CD14-positive monocyte (primary cell): ENCODE measurements at regions not wholly inside any gene's neighbourhood (a gene's known extent, or its start where the extent isn't known, plus 50 kb on each side); places are given as distances from the start of the nearest gene placed in this dataset.

Experiments used
- DNase-seq, 3 donors: peaks; one replicate each; pipeline ENCODE4 v3.0.0-alpha.2; 2011 to 2022
- H2AFZ ChIP-seq: 2 replicates; pipeline ENCODE4 v1.6.0; 2012; ENCODE audit warnings: mild to moderate bottlenecking, low read depth, low read length, inconsistent platforms; ENCODE audit not compliant: insufficient read depth, poor library complexity, severe bottlenecking
- H3K27ac ChIP-seq, 2 donors: 1 replicate in 1 of 2; 2 replicates in 1 of 2; pipeline ENCODE4 v1.5.1; 2012 to 2013; ENCODE audit warnings: low read length in 2 of 2, control low read depth in 1 of 2, inconsistent platforms in 1 of 2, low read depth in 1 of 2, mild to moderate bottlenecking in 1 of 2
- H3K27me3 ChIP-seq, 2 donors: one replicate each; pipeline versions ENCODE4 v1.6.0 to v1.6.1; 2011 to 2013; ENCODE audit warnings: low read length in 2 of 2; ENCODE audit not compliant: control insufficient read depth in 2 of 2, insufficient read depth in 2 of 2
- H3K36me3 ChIP-seq, 2 donors: replicated peaks in 1 of 2; 1 replicate in 1 of 2; 2 replicates in 1 of 2; pipeline versions ENCODE4 v1.5.1 to v1.6.1; 2012 to 2013; ENCODE audit warnings: low read length in 2 of 2, control low read depth in 1 of 2, inconsistent platforms in 1 of 2, mild to moderate bottlenecking in 1 of 2; ENCODE audit not compliant: insufficient read depth in 2 of 2, control insufficient read depth in 1 of 2
- H3K4me1 ChIP-seq, 2 donors: 1 replicate in 1 of 2; 2 replicates in 1 of 2; pipeline versions ENCODE4 v1.5.1 to v1.6.1; 2012 to 2013; ENCODE audit warnings: low read length in 2 of 2, control low read depth in 1 of 2, inconsistent platforms in 1 of 2, mild to moderate bottlenecking in 1 of 2, moderate library complexity in 1 of 2; ENCODE audit not compliant: insufficient read depth in 2 of 2, control insufficient read depth in 1 of 2
- H3K4me2 ChIP-seq: replicated peaks from 2 replicates; pipeline ENCODE3; 2012; ENCODE audit warnings: low read length, moderate library complexity, mild to moderate bottlenecking; ENCODE audit not compliant: poor library complexity, severe bottlenecking; ENCODE audit errors: extremely low read depth
- H3K4me3 ChIP-seq, 3 experiments: fragments of 200-600 bp in 1 of 3; sonication (generic) in 1 of 3; replicated peaks in 1 of 3; 1 replicate in 2 of 3; 2 replicates in 1 of 3; pipeline ENCODE4 v1.5.1; 2011 to 2013; ENCODE audit warnings: low read length in 3 of 3, mild to moderate bottlenecking in 3 of 3, control low read depth in 2 of 3, low read depth in 2 of 3, inconsistent platforms in 1 of 3, moderate library complexity in 1 of 3
- H3K79me2 ChIP-seq: 2 replicates; pipeline ENCODE4 v1.6.0; 2012; ENCODE audit warnings: mild to moderate bottlenecking, control low read depth, inconsistent platforms, low read length, moderate library complexity; ENCODE audit not compliant: insufficient read depth
- H3K9ac ChIP-seq: 2 replicates; pipeline ENCODE4 v1.6.0; 2017; ENCODE audit warnings: low read length, mild to moderate bottlenecking; ENCODE audit not compliant: insufficient read depth, poor library complexity, severe bottlenecking
- H3K9me3 ChIP-seq, 2 donors: replicated peaks in 1 of 2; 1 replicate in 1 of 2; 2 replicates in 1 of 2; pipeline versions ENCODE4 v1.5.1 to v1.6.1; 2012 to 2013; ENCODE audit warnings: low read length in 2 of 2, control low read depth in 1 of 2; ENCODE audit not compliant: control insufficient read depth in 1 of 2, insufficient read depth in 1 of 2
- H4K20me1 ChIP-seq: 2 replicates; pipeline ENCODE4 v1.6.0; 2012; ENCODE audit warnings: mild to moderate bottlenecking, low read length, control low read depth, moderate library complexity; ENCODE audit not compliant: insufficient read depth
- H3K27ac Mint-ChIP-seq, 7 donors: one replicate each; pipeline ENCODE4 v1.8.0; 2020; ENCODE audit warnings: mild to moderate bottlenecking in 7 of 7, mixed read lengths in 7 of 7, moderate library complexity in 6 of 7, inconsistent platforms in 2 of 7
- H3K27me3 Mint-ChIP-seq, 3 donors: one replicate each; pipeline ENCODE4 v1.8.0; 2021 to 2022; ENCODE audit warnings: low read depth in 3 of 3, mild to moderate bottlenecking in 3 of 3, mixed read lengths in 3 of 3, moderate library complexity in 3 of 3, inconsistent platforms in 1 of 3
- H3K36me3 Mint-ChIP-seq, 2 donors: one replicate each; pipeline ENCODE4 v1.8.0; 2020; ENCODE audit warnings: mixed read lengths in 2 of 2, inconsistent platforms in 1 of 2, mild to moderate bottlenecking in 1 of 2
- H3K4me1 Mint-ChIP-seq: one replicate; pipeline ENCODE4 v1.8.0; 2020; ENCODE audit warnings: mild to moderate bottlenecking, mixed read lengths
- H3K4me3 Mint-ChIP-seq, 2 donors: one replicate each; pipeline ENCODE4 v1.8.0; 2020; ENCODE audit warnings: mild to moderate bottlenecking in 2 of 2, mixed read lengths in 2 of 2, moderate library complexity in 1 of 2
- H3K9me3 Mint-ChIP-seq, 7 donors: one replicate each; pipeline ENCODE4 v1.8.0; 2020 to 2022; ENCODE audit warnings: mixed read lengths in 7 of 7, mild to moderate bottlenecking in 6 of 7, moderate library complexity in 6 of 7, inconsistent platforms in 2 of 7
- CTCF ChIP-seq: fragments of 200-600 bp; IDR thresholded peaks from one replicate; pipeline ENCODE4 v1.8.0; 2022; ENCODE audit warnings: antibody characterized with exemption, mild to moderate bottlenecking
- WGBS: methylation state at CpG from one replicate; pipeline ENCODE4 v1.1.5; 2013; ENCODE audit warnings: missing lambda C conversion rate; ENCODE audit not compliant: insufficient coverage; 5-methylcytosine and 5-hydroxymethylcytosine counted together
- intact Hi-C, 2 donors: fragments of 100-400 bp; cut with micrococcal nuclease; formaldehyde crosslinking; loops; one replicate each; pipeline versions ENCODE4 v1.15.0 to v1.15.1; 2023

- intact Hi-C loops: no loop called here
- H3K36me3 ChIP-seq: no peaks in the 10 kb centered on the region
- no peak overlapping the region for H3K27ac ChIP-seq
- H3K4me3 ChIP-seq: no peak overlapping the region
- H3K4me3 Mint-ChIP-seq: no peak overlapping the region
- no peak overlapping the region for H3K4me2 ChIP-seq
- peaks cover 29 to 32% of the 10 kb centered on the region in 2 donors for H3K4me1 ChIP-seq
- no peak overlapping the region for H2AFZ ChIP-seq
- H3K9me3 Mint-ChIP-seq: peaks cover 1 to 6% (median 3%) of the 10 kb centered on the region in 7 donors
- H3K36me3 Mint-ChIP-seq: peaks cover 0 to 2% of the 10 kb centered on the region in 2 donors
- H3K4me1 Mint-ChIP-seq: peaks cover 42% of the 10 kb centered on the region
- no peak overlapping the region for H3K9ac ChIP-seq
- no peaks in the 10 kb centered on the region for H3K27me3 Mint-ChIP-seq
- no peak overlapping the region for H3K27ac Mint-ChIP-seq
- no peaks in the 10 kb centered on the region for H4K20me1 ChIP-seq
- DNase-seq: no peak
- H3K27me3 ChIP-seq: no peaks in the 10 kb centered on the region
- H3K9me3 ChIP-seq: no peaks in the 10 kb centered on the region
- H3K79me2 ChIP-seq: no peaks in the 10 kb centered on the region
- no CpG with 5 or more reads among the region's 3 CpGs for WGBS
- TF ChIP-seq CTCF: no peak
Measured at GRCh38 chr2:11932962-11933361, 186.5 kb downstream of the LPIN1 start.

- H3K4me2 ChIP-seq: no peak overlapping the region
- no peaks in the 10 kb centered on the region for H3K27me3 ChIP-seq
- H4K20me1 ChIP-seq: no peaks in the 10 kb centered on the region
- H3K79me2 ChIP-seq: no peaks in the 10 kb centered on the region
- H3K27ac ChIP-seq: no peak overlapping the region
- H3K9ac ChIP-seq: no peak overlapping the region
- peak; percentile 48 to 59 (median 52) for DNase-seq
- intact Hi-C loops: no loop called here
- Mint-ChIP-seq H3K27me3 (peaks cover 0 to 2% (median 0%) of the 10 kb centered on the region in 3 donors), H3K4me1 (peaks cover 42% of the 10 kb centered on the region), H3K4me3 (no peak overlapping the region), H3K27ac (peak overlapping the region in 2 of 7 donors; percentile 0 to 55), H3K36me3 (peaks cover 0 to 2% of the 10 kb centered on the region in 2 donors), H3K9me3 (peaks cover 1 to 6% (median 3%) of the 10 kb centered on the region in 7 donors)
- H3K4me1 ChIP-seq: peaks cover 29 to 32% of the 10 kb centered on the region in 2 donors
- WGBS: 65% methylated on average over 3 of the region's 3 CpGs
- H2AFZ ChIP-seq: no peak overlapping the region
- TF ChIP-seq CTCF: no peak
- H3K36me3 ChIP-seq: no peaks in the 10 kb centered on the region
- H3K4me3 ChIP-seq: no peak overlapping the region
- no peaks in the 10 kb centered on the region for H3K9me3 ChIP-seq
Measured at GRCh38 chr2:11933854-11934253, 187.4 kb downstream of the LPIN1 start.
